A673 (cell line): ENCODE measurements at regions not wholly inside any gene's neighbourhood (a gene's known extent, or its start where the extent isn't known, plus 50 kb on each side); places are given as distances from the start of the nearest gene placed in this dataset.

ENCODE experiments used
- CTCF ChIP-seq: fragments of 300-800, 200-600 bp; sonication (generic); conservative IDR thresholded peaks from 2 replicates; pipeline ENCODE4 v1.5.1; 2017; ENCODE audit warnings: low read depth, mild to moderate bottlenecking, antibody characterized with exemption, low read length, moderate library complexity, mixed read lengths
- EZH2 ChIP-seq: fragments of 200-600 bp; sonication (generic); IDR thresholded peaks from 2 replicates; pipeline ENCODE4 v1.6.1; 2017; ENCODE audit warnings: borderline replicate concordance, low read depth, mild to moderate bottlenecking, mixed read lengths, antibody characterized with exemption, low read length; ENCODE audit not compliant: poor library complexity, severe bottlenecking

GRCh38 chrX:34849371-34849770 lies 93.2 kb upstream of the FAM47B start:
- no peak for TF ChIP-seq CTCF
- no peak for TF ChIP-seq EZH2
